DOHH2 (cell line): ENCODE measurements at regions not wholly inside any gene's neighbourhood (a gene's known extent, or its start where the extent isn't known, plus 50 kb on each side); places are given as distances from the start of the nearest gene placed in this dataset.

Experiments used
- EZH2phosphoT487 ChIP-seq: fragments of 200-600 bp; sonication (generic); IDR thresholded peaks from 2 replicates; pipeline ENCODE4 v1.6.1; 2017; ENCODE audit warnings: borderline replicate concordance, mild to moderate bottlenecking, antibody characterized with exemption, low read length, moderate library complexity, mixed read lengths
- TF ChIP-seq, protein P1 (sequence below): fragments of 200-600 bp; sonication (generic); IDR thresholded peaks from one replicate; pipeline ENCODE4 v1.5.1; 2014; ENCODE audit warnings: antibody characterized with exemption, mild to moderate bottlenecking, low read depth, low read length; ENCODE audit not compliant: poor library complexity, severe bottlenecking

DNA sequence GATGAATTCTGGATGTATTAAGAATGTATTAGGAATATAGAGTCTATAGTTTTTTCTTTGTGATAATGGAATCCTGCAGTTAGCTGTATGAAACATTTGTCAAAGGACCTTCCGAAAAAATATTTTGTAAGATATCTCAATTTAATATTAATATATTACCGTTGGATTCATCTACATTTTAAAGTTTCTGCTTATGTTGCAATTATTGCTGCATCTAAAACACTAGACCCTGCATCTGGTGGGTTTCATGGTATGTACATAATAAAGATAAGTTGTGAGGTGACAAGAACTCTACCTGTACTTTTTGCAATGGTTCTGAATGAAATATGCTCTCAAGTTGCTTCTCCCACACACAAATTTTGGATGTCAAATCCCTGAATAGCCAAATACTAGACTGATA, 565.9 kb upstream of the FBXO33 start:
- TF ChIP-seq, protein P1, sequence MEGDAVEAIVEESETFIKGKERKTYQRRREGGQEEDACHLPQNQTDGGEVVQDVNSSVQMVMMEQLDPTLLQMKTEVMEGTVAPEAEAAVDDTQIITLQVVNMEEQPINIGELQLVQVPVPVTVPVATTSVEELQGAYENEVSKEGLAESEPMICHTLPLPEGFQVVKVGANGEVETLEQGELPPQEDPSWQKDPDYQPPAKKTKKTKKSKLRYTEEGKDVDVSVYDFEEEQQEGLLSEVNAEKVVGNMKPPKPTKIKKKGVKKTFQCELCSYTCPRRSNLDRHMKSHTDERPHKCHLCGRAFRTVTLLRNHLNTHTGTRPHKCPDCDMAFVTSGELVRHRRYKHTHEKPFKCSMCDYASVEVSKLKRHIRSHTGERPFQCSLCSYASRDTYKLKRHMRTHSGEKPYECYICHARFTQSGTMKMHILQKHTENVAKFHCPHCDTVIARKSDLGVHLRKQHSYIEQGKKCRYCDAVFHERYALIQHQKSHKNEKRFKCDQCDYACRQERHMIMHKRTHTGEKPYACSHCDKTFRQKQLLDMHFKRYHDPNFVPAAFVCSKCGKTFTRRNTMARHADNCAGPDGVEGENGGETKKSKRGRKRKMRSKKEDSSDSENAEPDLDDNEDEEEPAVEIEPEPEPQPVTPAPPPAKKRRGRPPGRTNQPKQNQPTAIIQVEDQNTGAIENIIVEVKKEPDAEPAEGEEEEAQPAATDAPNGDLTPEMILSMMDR, result no peak
- TF ChIP-seq EZH2phosphoT487, result no peak
